ENCODE measurements at regions not wholly inside any gene's neighbourhood (a gene's known extent, or its start where the extent isn't known, plus 50 kb on each side); places are given as distances from the start of the nearest gene placed in this dataset.
"Not testable (repeated sequence)": the region's sequence is repeated elsewhere in the genome, so short reads cannot be mapped to it uniquely, and the experiment has no call there.

GRCh38 chr1:73463873-73464272 lies 734.1 kb downstream of the LRRIQ3 start:
- no peak for DNase-seq

GRCh38 chr1:73452522-73452921 lies 745.5 kb downstream of the LRRIQ3 start:
- DNase-seq = no peak

- DNase-seq = not testable (repeated sequence)
Measured at GRCh38 chr1:73450668-73451067, 747.3 kb downstream of the LRRIQ3 start.

GRCh38 chr1:73411479-73411878 lies 786.5 kb downstream of the LRRIQ3 start:
- DNase-seq = no peak

GRCh38 chr1:73401666-73402065 lies 796.3 kb downstream of the LRRIQ3 start:
- DNase-seq = no peak

- no peak for DNase-seq
Measured at GRCh38 chr1:73382966-73383365, 815.0 kb downstream of the LRRIQ3 start.

- no peak for DNase-seq
Measured at GRCh38 chr1:73366734-73367413, 831.1 kb downstream of the LRRIQ3 start.

GRCh38 chr1:73359001-73359400 lies 839.0 kb downstream of the LRRIQ3 start:
- no peak for DNase-seq

- DNase-seq = no peak
Measured at GRCh38 chr1:73356485-73356884, 841.5 kb downstream of the LRRIQ3 start.

- DNase-seq = no peak
Measured at GRCh38 chr1:73343947-73344346, 854.0 kb downstream of the LRRIQ3 start.

GRCh38 chr1:73333847-73334503 lies 864.0 kb downstream of the LRRIQ3 start:
- no peak for DNase-seq

GRCh38 chr1:73331726-73332125 lies 866.2 kb downstream of the LRRIQ3 start:
- no peak for DNase-seq

GRCh38 chr1:73327998-73328397 lies 870.0 kb downstream of the LRRIQ3 start:
- no peak for DNase-seq

- no peak for DNase-seq
Measured at GRCh38 chr1:73327180-73327793, 870.7 kb downstream of the LRRIQ3 start.

- no peak for DNase-seq
Measured at GRCh38 chr1:73326663-73327062, 871.3 kb downstream of the LRRIQ3 start.

- DNase-seq = no peak
Measured at GRCh38 chr1:73310797-73311381, 887.1 kb downstream of the LRRIQ3 start.

- DNase-seq = no peak
Measured at GRCh38 chr1:73306899-73307555, 890.9 kb downstream of the LRRIQ3 start.

GRCh38 chr1:73273886-73274285 lies 924.1 kb downstream of the LRRIQ3 start:
- DNase-seq = no peak

- not testable (repeated sequence) for DNase-seq
Measured at GRCh38 chr1:73245196-73245595, 952.8 kb downstream of the LRRIQ3 start.

GRCh38 chr1:73218995-73219546 lies 936.7 kb upstream of the NEGR1 start:
- no peak for DNase-seq

GRCh38 chr1:73205294-73205973 lies 923.1 kb upstream of the NEGR1 start:
- DNase-seq = no peak

GRCh38 chr1:73197972-73198371 lies 915.6 kb upstream of the NEGR1 start:
- no peak for DNase-seq

All from NCI-H1092 (cell line).